HCT116 (cell line): ENCODE measurements at regions not wholly inside any gene's neighbourhood (a gene's known extent, or its start where the extent isn't known, plus 50 kb on each side); places are given as distances from the start of the nearest gene placed in this dataset.

Experiments used
- EZH2phosphoT487 ChIP-seq: fragments of 200-600 bp; IDR thresholded peaks from 2 replicates; pipeline ENCODE4 v1.6.1; 2018; ENCODE audit warnings: antibody characterized with exemption, borderline replicate concordance
- MAX ChIP-seq: IDR thresholded peaks from 2 replicates; pipeline ENCODE4 v1.6.1; 2012
- TF ChIP-seq, protein P1 (sequence below), 3 experiments: fragments of 200-600 bp in 1 of 3; sonication (generic) in 1 of 3; IDR thresholded peaks in 2 of 3; conservative IDR thresholded peaks in 1 of 3; 2 replicates each; pipeline ENCODE4 v1.5.1; 2012 to 2017; ENCODE audit warnings: low read depth in 2 of 3, low read length in 2 of 3, antibody characterized with exemption in 1 of 3, borderline replicate concordance in 1 of 3, control low read depth in 1 of 3, mild to moderate bottlenecking in 1 of 3, mixed read lengths in 1 of 3, mixed run types in 1 of 3, moderate library complexity in 1 of 3; ENCODE audit not compliant: insufficient read depth in 1 of 3

- TF ChIP-seq EZH2phosphoT487 (no peak), MAX (no peak)
- TF ChIP-seq, protein P1, sequence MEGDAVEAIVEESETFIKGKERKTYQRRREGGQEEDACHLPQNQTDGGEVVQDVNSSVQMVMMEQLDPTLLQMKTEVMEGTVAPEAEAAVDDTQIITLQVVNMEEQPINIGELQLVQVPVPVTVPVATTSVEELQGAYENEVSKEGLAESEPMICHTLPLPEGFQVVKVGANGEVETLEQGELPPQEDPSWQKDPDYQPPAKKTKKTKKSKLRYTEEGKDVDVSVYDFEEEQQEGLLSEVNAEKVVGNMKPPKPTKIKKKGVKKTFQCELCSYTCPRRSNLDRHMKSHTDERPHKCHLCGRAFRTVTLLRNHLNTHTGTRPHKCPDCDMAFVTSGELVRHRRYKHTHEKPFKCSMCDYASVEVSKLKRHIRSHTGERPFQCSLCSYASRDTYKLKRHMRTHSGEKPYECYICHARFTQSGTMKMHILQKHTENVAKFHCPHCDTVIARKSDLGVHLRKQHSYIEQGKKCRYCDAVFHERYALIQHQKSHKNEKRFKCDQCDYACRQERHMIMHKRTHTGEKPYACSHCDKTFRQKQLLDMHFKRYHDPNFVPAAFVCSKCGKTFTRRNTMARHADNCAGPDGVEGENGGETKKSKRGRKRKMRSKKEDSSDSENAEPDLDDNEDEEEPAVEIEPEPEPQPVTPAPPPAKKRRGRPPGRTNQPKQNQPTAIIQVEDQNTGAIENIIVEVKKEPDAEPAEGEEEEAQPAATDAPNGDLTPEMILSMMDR (IDR thresholded peaks at IDR 0.05 in 2 of 3, conservative IDR thresholded peaks at IDR 0.05 in 1 of 3; ENCODE audit: borderline replicate concordance in 1 of 3, insufficient read depth in 1 of 3, low read depth in 2 of 3, low read length in 2 of 3): no peak
These were observed 111.0 kb downstream of the SP3 start for GRCh38 chr2:173854141-173854540.
